Epithelial cell of prostate (primary cell): ENCODE measurements at regions not wholly inside any gene's neighbourhood (a gene's known extent, or its start where the extent isn't known, plus 50 kb on each side); places are given as distances from the start of the nearest gene placed in this dataset.

Experiments
- DNase-seq: peaks from one replicate; pipeline ENCODE4 v3.0.0-alpha.2; 2011; ENCODE audit warnings: low read depth, low spot score
- H3K27ac ChIP-seq: fragments of 450-650 bp; 2 replicates; pipeline ENCODE4 v1.5.1; 2017; ENCODE audit warnings: mild to moderate bottlenecking

DNA sequence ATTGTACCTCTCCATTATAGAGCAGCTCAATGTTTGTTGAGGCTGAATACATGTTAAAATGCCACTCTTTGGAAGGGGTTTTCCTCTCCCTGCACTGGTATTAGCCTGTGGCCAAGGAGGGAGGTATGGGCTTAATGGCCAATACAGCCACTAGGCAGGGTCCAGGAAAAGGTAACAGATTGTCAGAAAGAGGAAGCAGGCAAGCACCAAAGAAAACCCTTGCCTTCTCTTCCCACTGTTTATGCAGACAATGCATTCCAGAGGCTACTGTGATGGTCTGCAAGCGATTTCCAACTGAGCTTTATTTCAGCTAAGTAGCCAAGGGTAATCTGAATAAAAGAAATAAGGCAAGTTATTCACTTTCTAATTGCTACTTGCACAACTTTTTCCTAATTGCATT is 95.3 kb upstream of the SLC27A6 start:
- no peak for DNase-seq

DNA sequence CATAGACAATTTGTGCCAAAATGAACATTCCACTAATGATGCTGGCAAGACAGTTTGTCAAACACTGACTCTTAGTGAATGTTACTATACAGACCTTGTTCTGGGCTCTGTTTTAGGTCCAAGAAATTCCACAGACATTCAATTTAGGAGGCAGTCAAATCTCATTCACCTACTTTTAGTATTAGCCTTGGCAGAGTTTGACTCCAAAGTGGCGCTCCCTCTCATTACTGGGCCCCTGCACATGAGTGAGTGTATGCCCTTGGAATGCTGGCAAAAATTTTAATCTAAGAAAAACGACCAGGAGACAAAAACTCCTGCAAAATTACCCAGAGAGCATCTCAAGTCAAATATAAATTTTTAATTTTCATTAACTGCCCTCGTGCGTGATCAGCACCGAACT is 94.9 kb upstream of the SLC27A6 start:
- H3K27ac ChIP-seq = no peak overlapping the region
- no peak for DNase-seq

More for the DNA sequence above, 95.3 kb upstream of the SLC27A6 start:
- no peak overlapping the region for H3K27ac ChIP-seq

DNA sequence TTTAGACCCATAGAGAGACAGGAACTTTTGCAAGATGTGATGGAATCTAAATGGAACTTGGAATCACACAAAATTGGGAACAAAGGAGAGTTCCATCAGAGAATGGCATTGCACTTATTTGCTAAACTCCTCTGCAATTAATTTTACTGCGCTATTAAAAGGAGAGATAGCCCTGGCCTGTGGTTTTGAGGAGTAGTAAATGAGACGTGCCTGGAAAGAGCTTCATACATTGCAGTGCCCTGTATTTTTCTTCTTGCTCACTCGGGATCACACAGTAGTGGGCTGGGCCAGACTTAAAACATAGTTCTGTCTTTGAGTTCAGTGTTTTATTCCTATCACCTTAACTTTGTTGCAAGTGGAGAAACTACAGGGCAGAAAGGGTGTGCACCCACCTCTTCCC is 94.4 kb upstream of the SLC27A6 start:
- H3K27ac ChIP-seq = no peak overlapping the region
- DNase-seq = no peak

DNA sequence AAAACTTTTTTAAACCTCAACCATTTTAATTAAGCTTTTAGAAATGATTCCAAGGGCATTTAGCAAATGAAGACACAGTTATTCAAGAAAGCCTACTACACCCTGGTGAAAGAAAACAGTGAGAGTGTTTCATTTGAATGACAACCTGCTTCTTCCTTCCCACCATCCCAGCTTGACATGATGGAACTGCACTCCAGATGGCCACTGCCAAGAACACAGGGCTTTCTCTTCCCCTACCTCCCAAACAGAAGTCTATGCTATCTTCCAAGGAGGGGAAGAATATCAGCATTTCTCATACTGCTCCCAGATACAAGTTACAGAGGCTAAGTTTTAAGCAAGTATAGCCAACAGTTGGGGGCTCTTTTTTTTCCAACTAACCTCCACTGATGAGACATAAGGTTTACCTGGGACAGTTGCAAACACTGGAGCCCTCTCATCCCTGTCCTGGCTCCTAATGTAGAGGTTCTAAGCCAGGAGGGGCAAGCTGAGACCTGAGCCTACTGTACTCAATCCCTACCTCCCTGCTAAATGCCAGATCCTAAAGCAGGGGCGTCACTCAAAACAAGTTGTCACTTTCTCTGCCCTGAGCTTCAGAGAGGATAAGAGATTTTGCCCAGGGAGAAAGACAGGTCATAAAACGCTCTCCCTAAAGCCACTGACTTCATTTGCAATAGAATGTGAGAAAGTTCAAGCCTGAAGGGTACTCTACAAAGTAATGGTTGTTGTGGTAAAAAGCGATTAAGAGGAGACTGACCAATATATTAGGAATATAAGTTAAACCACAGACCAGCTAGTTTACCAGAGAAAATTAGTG is 88.5 kb upstream of the SLC27A6 start:
- no peak overlapping the region for H3K27ac ChIP-seq
- DNase-seq = no peak

DNA sequence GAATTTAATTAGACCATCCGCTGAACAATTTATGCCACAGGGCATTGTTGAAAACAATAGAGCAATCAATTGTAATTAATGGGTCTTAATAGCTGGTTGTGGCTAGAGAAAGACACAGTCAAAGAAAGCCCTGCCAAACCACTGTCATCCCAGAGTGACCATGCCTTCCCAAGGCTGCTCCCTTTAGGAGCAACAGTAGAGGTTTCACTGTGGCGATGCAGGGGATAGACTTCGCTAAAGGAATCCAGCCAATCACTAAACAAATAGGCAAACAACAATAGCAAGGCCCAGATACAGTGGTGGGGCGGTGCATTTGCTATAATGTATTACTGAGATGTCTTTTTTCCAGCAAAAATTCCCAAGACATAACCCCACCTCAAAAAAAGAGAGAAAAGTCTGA is 87.8 kb upstream of the SLC27A6 start:
- no peak for DNase-seq
- H3K27ac ChIP-seq = no peak overlapping the region

DNA sequence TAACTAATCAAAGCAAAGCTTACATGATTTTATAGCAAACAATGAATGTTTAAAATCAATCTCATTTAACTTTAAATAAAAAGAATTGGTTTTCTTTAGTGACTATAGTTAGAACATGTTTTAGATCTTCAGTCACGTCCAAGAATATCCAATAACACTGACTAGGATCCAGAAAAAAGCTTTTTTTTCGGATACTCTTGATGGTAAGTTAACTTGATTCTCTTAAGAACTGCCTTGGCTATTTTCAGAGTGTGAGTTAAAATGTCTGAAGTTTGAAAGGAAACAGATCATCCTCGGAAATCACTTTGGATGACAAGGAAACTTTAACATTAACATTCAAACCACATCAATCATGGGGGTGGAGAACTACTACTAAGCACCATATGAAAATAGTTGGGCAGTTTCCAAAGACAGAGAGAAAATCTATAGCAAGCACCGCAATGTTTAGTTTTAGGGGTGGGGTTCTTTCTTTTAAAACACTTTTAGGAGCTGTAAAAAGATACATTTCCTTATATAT is 83.7 kb upstream of the SLC27A6 start:
- DNase-seq = no peak
- H3K27ac ChIP-seq = no peak overlapping the region

DNA sequence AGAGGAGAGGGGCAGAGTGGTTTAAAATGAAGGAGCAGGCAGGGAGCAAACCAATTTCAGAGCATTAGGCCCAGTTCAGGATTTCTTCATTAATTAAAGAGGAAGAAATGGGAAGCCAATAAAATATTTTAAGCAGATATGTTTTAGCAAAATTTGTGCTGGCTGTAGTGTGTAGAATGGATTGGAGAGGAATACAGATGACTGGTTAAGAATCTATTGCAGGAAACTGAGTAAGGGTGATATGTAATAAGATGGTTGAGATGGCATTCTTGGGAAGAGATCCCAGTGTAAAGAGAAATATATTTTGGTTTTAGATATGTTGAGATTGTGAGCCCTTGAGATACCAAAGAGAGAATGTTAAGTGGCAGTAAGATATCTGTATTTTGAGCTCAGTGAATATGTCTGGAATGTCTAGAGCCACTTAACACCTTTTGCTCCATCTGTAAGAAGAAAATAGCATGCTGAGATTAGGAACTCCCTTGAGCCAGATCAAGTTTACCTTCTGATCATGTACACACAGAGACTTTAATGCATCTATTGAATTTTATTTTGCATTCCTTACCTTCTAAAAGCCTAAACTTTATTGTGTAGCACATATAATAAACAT is 79.5 kb upstream of the SLC27A6 start:
- H3K27ac ChIP-seq = no peak overlapping the region
- no peak for DNase-seq

DNA sequence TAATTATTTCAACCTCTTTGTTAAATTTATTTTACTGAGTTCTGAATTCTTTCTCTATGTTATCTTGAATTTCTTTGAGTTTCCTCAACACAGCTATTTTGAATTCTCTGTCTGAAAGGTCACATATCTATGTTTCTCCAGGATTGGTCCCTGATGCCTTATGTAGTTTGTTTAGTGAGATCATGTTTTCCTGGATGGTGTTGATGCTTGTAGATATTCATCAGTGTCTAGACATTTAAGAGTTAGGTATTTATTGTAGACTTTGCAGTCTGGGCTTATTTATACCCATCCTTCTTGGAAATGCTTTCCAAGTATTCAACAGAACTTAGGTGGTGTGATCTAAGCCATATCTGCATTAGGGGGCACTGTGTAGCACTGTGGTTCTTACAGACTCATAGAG is 70.2 kb upstream of the SLC27A6 start:
- DNase-seq = no peak
- no peak overlapping the region for H3K27ac ChIP-seq

DNA sequence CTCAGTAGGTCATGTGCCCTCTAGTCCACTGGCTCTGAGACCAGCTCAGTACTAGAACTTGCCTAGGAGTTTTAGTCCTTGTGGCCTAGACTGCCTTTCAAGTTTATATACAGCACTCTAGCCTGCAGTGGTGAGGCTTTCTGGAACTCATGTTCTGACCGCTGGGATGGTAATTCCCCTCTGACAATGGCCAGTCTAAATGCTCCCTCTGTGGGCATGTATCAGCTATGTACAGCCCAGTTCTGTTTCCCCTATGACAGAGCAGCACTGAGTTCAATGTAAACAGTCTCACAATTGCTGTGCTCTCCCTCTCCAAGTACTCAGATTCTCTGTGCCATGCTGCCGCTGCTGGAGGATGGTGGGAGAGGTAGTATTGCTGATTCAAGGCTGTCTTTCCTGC is 68.6 kb upstream of the SLC27A6 start:
- H3K27ac ChIP-seq = no peak overlapping the region
- DNase-seq = no peak

DNA sequence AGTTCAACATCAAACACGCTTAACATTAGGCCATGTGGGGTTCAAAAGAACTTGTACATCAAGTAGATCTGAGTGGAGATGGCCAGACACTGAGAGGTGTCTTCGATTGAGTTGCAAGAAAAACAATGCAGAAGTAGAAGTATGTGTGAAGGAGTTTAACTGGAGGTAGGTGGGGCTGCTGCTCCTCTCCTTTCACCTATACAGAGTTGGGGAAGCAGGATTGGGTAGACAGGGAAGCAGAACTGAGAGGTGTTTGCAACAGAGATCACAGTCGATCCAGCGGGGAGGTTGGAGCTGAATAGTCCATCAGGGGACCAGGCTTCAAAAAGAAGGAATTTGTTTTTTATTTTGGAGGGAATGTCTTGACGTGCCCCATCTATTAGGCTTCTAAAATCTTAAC is 61.7 kb upstream of the SLC27A6 start:
- no peak for DNase-seq
- no peak overlapping the region for H3K27ac ChIP-seq

DNA sequence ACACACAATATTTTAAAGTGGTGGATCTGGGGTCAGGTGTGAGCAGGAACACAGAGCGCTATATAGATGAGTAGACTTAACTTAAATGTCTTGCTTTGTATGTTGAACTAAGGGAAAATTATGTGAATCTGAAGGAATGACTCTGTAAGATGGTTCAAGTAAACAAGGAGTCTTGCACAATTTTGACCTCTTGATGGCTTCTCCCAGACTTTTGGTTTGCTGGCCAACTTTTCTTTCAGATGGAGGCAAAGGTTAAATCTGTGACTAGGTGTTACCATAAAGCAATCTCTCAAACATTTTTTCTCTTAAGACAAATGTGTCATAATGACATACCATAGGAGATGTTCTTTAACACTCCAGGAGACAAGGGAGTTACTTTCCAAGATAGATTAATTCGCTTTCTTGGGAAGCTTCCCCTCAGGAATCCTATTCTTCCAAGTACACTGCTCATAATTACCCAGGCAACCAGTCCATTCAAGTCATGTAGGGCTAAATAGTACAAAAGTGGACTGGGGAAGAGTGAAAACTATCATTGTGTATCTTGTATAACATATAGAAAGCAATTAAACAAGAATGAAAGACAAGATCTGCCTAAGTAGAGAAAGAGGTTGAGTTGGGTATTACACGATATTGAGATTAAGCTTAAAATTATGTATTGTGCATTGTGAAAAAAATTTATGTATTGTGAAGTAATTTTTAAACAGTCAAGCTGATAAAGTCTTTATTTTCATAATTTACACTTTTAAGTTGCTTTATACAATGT is 60.3 kb upstream of the SLC27A6 start:
- no peak for DNase-seq
- no peak overlapping the region for H3K27ac ChIP-seq

DNA sequence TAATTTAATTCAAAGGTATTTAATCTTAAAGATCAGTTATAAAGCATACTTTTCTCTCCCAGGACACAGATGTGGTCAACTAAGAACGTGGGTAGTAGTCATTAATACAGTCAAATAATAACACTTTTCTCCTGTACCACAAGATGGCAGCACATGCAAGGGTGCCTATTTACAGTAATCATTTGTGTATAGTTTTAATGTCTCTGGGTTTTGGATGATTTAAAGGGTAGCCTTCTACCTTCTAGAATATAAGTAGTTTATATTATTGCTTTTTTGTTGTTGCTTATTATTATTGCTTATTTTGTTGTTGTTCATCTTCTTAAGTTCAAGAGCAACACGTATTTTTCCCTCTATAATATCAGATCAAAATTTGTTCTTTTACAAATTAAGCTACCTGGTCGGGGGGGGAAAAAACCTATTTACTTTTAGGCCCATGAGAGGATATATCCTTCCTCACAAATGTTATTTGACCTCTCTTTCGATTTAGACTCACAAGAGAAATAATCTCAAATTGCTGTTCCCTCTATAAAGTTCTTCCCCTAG is 59.6 kb upstream of the SLC27A6 start:
- no peak for DNase-seq
- H3K27ac ChIP-seq = no peak overlapping the region

DNA sequence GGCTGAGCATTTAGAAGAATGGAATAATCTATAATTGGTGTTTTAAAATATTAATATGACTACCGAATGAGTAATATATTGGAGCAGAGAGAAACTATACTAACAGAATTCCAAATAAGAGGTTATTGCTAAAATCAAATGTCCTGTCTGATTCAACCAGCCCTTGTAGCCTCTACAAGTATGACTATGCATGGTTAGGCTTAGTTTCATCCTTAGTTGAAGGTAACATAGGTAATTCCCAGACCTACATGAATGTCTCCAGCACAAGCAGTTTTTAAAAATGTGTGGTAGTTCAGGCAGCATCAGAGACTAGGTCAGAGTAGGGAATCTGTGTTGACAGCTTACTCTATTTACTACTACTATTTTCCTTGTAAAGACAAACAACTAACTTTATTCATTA is 51.7 kb upstream of the SLC27A6 start:
- no peak overlapping the region for H3K27ac ChIP-seq
- DNase-seq = no peak
